Endothelial cell of umbilical vein (primary cell): ENCODE measurements at regions not wholly inside any gene's neighbourhood (a gene's known extent, or its start where the extent isn't known, plus 50 kb on each side); places are given as distances from the start of the nearest gene placed in this dataset.

Experiments
- BruUV-seq: library from RNA; stranded (reverse); fragments of 400-500 nt; replicated peaks from 2 replicates; lab custom pipeline; 2021; lab: Mats Ljungman, UMichigan
- CTCF ChIA-PET: fragments of 300-600, 350-600 bp; sonication (Branson Sonifier 250); formaldehyde crosslinking; loops from one replicate; lab custom pipeline; 2021; ENCODE audit warnings: antibody characterized with exemption, inconsistent platforms; lab: Charles Lee
- POLR2A ChIA-PET: fragments of 300-600, 350-600 bp; sonication (Branson Sonifier 250); formaldehyde crosslinking; loops from one replicate; lab custom pipeline; 2021; ENCODE audit warnings: antibody characterized with exemption, inconsistent platforms; lab: Charles Lee
- DNase-seq: peaks from one replicate; pipeline ENCODE4 v3.0.0-alpha.2; 2011; ENCODE audit warnings: low read depth, low spot score
- FAIRE-seq: peaks from 2 replicates; lab custom pipeline; 2011; peaks lifted over from hg19 to GRCh38; lab: Jason Lieb, UNC
- H2AFZ ChIP-seq: 2 replicates; pipeline ENCODE4 v1.6.0; 2012; ENCODE audit warnings: low read depth, low read length, control low read depth, inconsistent platforms
- H3K27ac ChIP-seq: 2 replicates; pipeline ENCODE4 v1.5.1; 2011; ENCODE audit warnings: low read depth, mild to moderate bottlenecking, control low read depth, low read length, moderate library complexity; ENCODE audit not compliant: insufficient read depth
- H3K27me3 ChIP-seq, 2 experiments: 2 replicates each; pipeline versions ENCODE4 v1.6.0 to v1.6.1; 2011; ENCODE audit warnings: low read length in 2 of 2, mixed read lengths in 1 of 2; ENCODE audit not compliant: control insufficient read depth in 2 of 2, insufficient read depth in 2 of 2
- H3K36me3 ChIP-seq, 2 experiments: 2 replicates in 1 of 2; 3 replicates in 1 of 2; pipeline ENCODE4 v1.5.1; 2011; ENCODE audit warnings: low read length in 2 of 2, mild to moderate bottlenecking in 1 of 2, moderate library complexity in 1 of 2; ENCODE audit not compliant: control insufficient read depth in 2 of 2, insufficient read depth in 2 of 2; ENCODE audit errors: extremely low read depth in 1 of 2
- H3K4me1 ChIP-seq: 3 replicates; pipeline ENCODE4 v1.5.1; 2011; ENCODE audit warnings: mild to moderate bottlenecking, low read length; ENCODE audit not compliant: control insufficient read depth, insufficient read depth; ENCODE audit errors: extremely low read depth
- H3K4me2 ChIP-seq: 2 replicates; pipeline ENCODE4 v1.6.1; 2011; ENCODE audit warnings: low read length, control low read depth, mixed read lengths; ENCODE audit not compliant: insufficient read depth
- H3K4me3 ChIP-seq, 3 experiments: fragments of 200-600 bp in 1 of 3; sonication (generic), shearing (Covaris generic) in 1 of 3; replicated peaks in 1 of 3; 2 replicates each; pipeline ENCODE4 v1.5.1; 2011 to 2016; ENCODE audit warnings: control low read depth in 3 of 3, low read length in 3 of 3, mild to moderate bottlenecking in 2 of 3, inconsistent platforms in 1 of 3, low read depth in 1 of 3, moderate library complexity in 1 of 3; ENCODE audit not compliant: insufficient read depth in 1 of 3
- H3K79me2 ChIP-seq: 2 replicates; pipeline ENCODE4 v1.6.0; 2012; ENCODE audit warnings: low read length, inconsistent platforms; ENCODE audit not compliant: control insufficient read depth, insufficient read depth
- H3K9ac ChIP-seq: replicated peaks from 2 replicates; pipeline ENCODE3; 2011; ENCODE audit warnings: low read length, control low read depth; ENCODE audit not compliant: insufficient read depth; ENCODE audit errors: extremely low read depth
- H3K9me1 ChIP-seq: replicated peaks from 3 replicates; pipeline ENCODE4 v1.6.0; 2011; ENCODE audit warnings: mild to moderate bottlenecking, low read length; ENCODE audit not compliant: control insufficient read depth, insufficient read depth; ENCODE audit errors: extremely low read depth
- H3K9me3 ChIP-seq: replicated peaks from 2 replicates; pipeline ENCODE4 v1.5.1; 2012; ENCODE audit warnings: low read length, inconsistent platforms; ENCODE audit not compliant: control insufficient read depth, insufficient read depth
- H4K20me1 ChIP-seq: replicated peaks from 2 replicates; pipeline ENCODE3; 2011; ENCODE audit warnings: mild to moderate bottlenecking, low read length; ENCODE audit not compliant: control insufficient read depth, insufficient read depth; ENCODE audit errors: extremely low read depth
- CTCF ChIP-seq, 2 donors: IDR thresholded peaks; 1 replicate in 1 of 2; 2 replicates in 1 of 2; pipeline ENCODE4 v1.5.1; 2011; ENCODE audit warnings: low read length in 2 of 2, mild to moderate bottlenecking in 2 of 2, moderate library complexity in 2 of 2, control low read depth in 1 of 2, inconsistent platforms in 1 of 2, low read depth in 1 of 2; ENCODE audit not compliant: insufficient read depth in 1 of 2; ENCODE audit errors: extremely low read depth in 1 of 2
- EZH2 ChIP-seq: IDR thresholded peaks from 2 replicates; pipeline ENCODE4 v1.6.1; 2012; ENCODE audit warnings: borderline replicate concordance, low read depth, mild to moderate bottlenecking, moderate library complexity, low read length, inconsistent platforms; ENCODE audit not compliant: severe bottlenecking
- FOS ChIP-seq: IDR thresholded peaks from 2 replicates; pipeline ENCODE4 v1.6.1; 2011; ENCODE audit warnings: mild to moderate bottlenecking, low read length, moderate library complexity, borderline replicate concordance; ENCODE audit not compliant: insufficient read depth
- GATA2 ChIP-seq: IDR thresholded peaks from 2 replicates; pipeline ENCODE4 v1.7.0; 2011; ENCODE audit warnings: low read depth, mild to moderate bottlenecking, moderate library complexity, mixed read lengths, low read length; ENCODE audit not compliant: insufficient read length, insufficient read depth
- MAX ChIP-seq: IDR thresholded peaks from 2 replicates; pipeline ENCODE4 v1.6.1; 2011; ENCODE audit not compliant: insufficient read depth, insufficient read length
- MYC ChIP-seq: IDR thresholded peaks from one replicate; pipeline ENCODE4 v1.6.1; 2011; ENCODE audit warnings: mild to moderate bottlenecking, low read depth, low read length
- POLR2A ChIP-seq: IDR thresholded peaks from 2 replicates; pipeline ENCODE4 v1.6.1; 2012; ENCODE audit warnings: low read depth, mild to moderate bottlenecking, control low read depth, low read length
- POLR2AphosphoS5 ChIP-seq: IDR thresholded peaks from 2 replicates; pipeline ENCODE4 v1.6.1; 2012; ENCODE audit warnings: low read depth, mild to moderate bottlenecking, control low read depth, low read length, moderate library complexity; ENCODE audit not compliant: insufficient read depth
- dilution Hi-C: fragments of 300-500 bp; cut with MboI; formaldehyde crosslinking; loops from one replicate; pipeline ENCODE4 v1.15.0; 2019; ENCODE audit warnings: low sequenced_read_pairs; ENCODE audit not compliant: extremely low pct_ligation_motif_present
- intact Hi-C: fragments of 100-400 bp; cut with micrococcal nuclease; formaldehyde crosslinking; loops from one replicate; pipeline ENCODE4 v1.10.0; 2022

- Histone ChIP-seq H3K9me3 (no peaks in the 10 kb centered on the region), H3K4me2 (no peak overlapping the region), H3K36me3 (no peaks in the 10 kb centered on the region), H3K9me1 (no peaks in the 10 kb centered on the region), H3K9ac (no peak overlapping the region), H3K79me2 (no peaks in the 10 kb centered on the region), H2AFZ (no peak overlapping the region), H3K4me3 (no peak overlapping the region), H4K20me1 (no peaks in the 10 kb centered on the region), H3K4me1 (no peaks in the 10 kb centered on the region), H3K27me3 (peaks cover 0 to 6% of the 10 kb centered on the region in 2 experiments), H3K27ac (no peak overlapping the region)
- TF ChIP-seq GATA2 (no peak), CTCF (IDR thresholded peaks at IDR 0.05; ENCODE audit: extremely low read depth in 1 of 2, insufficient read depth in 1 of 2, low read depth in 1 of 2, low read length in 2 of 2) (no peak), MAX (no peak), FOS (no peak), POLR2AphosphoS5 (no peak), MYC (no peak), POLR2A (no peak), EZH2 (no peak)
- DNase-seq (no peak), FAIRE-seq (no peak)
- ChIA-PET POLR2A (no interaction called here), CTCF (no interaction called here)
- dilution Hi-C loops (no loop called here), intact Hi-C loops (no loop called here)
- BruUV-seq = no TSS peak
Measured at GRCh38 chr10:113450046-113450804, 102.6 kb upstream of the HABP2 start.
